ENCODE measurements at regions not wholly inside any gene's neighbourhood (a gene's known extent, or its start where the extent isn't known, plus 50 kb on each side); places are given as distances from the start of the nearest gene placed in this dataset.

DNA sequence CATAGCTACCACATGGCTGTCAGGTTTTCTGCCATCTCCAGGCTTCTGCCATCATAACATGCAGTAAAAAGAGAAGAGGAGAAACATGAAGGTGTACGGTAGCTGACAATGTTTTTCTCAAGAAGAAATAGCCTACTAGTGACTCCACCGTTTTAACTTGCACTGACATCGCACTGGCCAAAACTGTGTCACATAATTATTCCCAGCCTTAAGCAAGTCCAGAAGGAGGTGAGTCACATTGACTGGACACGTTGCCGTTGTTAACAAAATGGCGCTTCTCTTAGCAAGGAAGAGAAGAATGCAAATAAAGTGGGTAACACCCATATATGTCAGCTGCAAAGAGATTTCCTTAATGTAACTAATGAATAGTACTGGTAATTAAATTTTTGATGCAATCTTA, 810.4 kb upstream of the SLC10A2 start:
- in situ Hi-C loops (cut with MboI; ENCODE audit: low sequenced_read_pairs): no loop called here

DNA sequence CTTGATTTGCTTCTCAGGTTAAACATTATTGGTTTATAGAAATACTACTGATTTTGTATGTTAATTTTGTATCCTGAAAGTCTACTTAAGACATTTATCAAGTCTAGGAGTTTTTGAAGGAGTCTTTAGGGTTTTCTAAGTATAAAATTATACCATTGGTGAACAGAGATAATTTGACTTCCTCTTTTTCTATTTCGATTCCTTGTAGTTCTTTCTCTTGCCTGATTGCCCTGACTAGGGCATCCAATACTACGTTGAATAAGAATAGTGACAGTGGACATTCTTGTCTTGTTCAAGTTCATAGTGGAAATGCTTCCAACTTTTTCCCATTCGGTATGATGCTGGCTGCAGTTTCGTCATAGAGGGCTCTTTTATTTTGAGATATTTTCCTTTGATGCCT, 807.5 kb upstream of the SLC10A2 start:
- in situ Hi-C loops (cut with MboI; ENCODE audit: low sequenced_read_pairs): no loop called here

DNA sequence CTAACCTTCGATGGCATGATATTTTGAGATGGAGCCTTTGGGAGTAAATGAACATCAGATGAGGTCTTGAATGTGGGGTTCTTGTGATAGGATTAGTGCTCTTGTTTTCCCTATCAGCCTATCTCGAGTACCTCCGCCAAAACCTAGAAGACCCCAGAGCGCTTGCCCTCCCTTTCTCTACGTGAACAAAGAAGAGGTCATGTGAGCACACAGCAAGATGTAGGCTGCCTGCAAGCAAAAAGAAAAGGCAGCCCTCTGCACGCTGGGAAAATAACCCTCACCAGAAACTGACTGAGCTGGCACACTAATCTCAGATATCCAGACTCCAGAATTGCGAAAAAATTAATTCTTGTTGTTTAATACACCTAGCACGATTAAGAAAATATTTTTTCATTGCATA, 799.8 kb upstream of the SLC10A2 start:
- in situ Hi-C loops (cut with MboI; ENCODE audit: low sequenced_read_pairs): no loop called here

DNA sequence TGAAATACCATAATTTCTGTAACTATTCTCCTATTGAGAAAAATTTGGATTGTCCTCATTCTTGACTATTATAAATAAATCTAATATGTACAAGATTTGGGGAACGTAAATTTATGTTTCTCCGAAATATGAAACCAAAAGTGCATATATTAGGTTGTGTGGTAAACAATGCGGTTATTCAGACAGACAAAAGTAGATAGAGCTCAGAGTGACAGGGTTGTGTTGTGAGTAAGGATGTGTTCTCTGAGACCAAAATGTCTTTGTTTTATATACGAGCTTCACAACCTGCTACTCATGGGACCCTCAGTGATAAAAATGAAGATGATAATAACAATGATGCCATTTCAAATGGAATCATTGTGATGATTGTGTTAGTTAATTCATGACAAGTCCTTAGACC, 796.3 kb upstream of the SLC10A2 start:
- in situ Hi-C loops (cut with MboI; ENCODE audit: low sequenced_read_pairs): no loop called here

DNA sequence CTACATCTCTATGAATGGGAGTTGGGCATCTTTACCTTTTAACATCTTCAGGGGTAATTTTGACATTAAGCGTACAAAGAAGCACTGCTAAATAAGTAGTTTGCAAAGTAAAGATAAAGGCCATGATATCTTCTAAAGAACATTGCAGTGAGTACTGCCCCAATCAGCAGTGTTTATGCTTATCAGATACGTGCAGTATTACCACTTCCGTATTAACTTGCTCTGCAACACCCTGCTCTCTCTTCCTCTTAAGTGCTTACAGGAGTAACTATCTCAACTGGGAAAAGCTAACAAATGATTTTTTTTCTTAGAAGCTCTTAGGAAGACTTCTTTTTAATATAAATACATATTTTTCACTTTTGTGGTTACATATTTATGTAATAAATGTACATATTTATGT, 793.7 kb upstream of the SLC10A2 start:
- in situ Hi-C loops (cut with MboI; ENCODE audit: low sequenced_read_pairs): no loop called here

DNA sequence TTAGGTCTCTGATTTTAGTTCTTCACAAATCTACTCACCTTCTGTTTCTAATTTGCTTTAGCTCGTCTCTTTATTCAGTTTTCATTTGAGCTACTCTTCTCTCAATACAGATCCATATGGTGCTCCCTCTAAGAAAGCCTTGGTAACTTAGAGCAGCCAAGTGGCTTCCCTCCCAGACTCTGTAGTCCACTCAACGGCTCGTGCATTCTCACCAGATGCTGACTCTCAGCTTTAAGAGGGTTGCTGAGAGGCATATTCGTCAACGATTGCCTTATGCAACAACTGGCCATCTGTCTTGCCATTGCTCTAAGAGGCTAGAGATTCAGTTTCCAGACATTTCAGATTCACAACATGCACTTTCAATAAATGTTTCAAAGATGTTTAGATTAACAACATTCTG, 785.8 kb upstream of the SLC10A2 start:
- in situ Hi-C loops (cut with MboI; ENCODE audit: low sequenced_read_pairs): no loop called here

DNA sequence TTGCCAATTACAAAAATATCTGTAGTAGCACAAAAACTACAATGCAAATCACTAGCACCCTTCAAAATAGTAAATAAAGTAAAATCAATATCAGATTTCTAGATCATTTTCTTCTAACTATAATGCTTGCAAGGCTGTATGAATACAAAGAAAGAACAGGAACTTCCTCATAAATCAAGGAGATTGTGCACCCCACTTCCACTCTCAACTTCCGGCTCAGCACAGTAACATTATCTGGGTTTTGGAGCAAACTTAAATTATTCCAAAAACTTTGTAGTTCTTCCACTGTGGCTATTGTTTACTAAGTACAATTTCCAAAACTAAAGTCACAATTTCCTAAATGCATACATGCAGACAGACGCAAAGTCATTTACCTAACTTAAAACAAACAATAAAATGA, 778.3 kb upstream of the SLC10A2 start:
- in situ Hi-C loops (cut with MboI; ENCODE audit: low sequenced_read_pairs): no loop called here

DNA sequence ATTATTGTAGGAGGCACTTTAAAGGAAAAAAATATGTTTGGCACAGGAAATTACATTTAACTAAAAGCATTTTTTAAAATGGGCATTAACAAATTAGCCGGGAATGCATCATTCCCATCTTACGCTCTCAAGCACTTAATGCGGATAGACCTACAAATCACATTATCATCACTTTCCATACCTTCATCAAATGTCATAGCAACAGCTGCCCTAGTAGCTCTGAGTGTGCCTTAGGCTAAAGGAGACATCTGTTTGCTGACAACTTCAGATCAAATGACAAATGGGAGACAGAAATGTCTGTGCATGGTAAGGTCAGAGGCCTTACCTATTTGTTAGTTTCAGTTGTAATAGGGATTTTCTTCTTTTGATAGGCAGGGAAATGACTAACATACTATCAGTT, 773.2 kb upstream of the SLC10A2 start:
- in situ Hi-C loops (cut with MboI; ENCODE audit: low sequenced_read_pairs): no loop called here

DNA sequence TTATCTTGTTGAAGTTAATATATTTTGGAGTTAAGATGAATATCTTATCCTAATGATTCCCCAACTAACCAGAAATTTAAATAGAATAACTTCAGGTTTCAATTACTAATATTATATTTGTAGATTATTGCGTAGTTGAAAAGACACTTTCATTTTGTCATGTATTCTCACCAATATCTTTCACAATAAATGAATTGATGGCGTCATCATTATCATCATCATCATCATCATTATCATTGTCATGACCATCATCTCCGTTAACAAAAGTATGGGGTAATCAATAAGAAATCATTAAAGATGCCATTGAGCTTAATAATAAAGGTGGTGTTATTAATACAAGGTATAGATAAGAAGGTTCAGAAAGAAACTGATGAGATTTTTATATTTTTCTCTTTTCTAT, 768.8 kb upstream of the SLC10A2 start:
- in situ Hi-C loops (cut with MboI; ENCODE audit: low sequenced_read_pairs): no loop called here

DNA sequence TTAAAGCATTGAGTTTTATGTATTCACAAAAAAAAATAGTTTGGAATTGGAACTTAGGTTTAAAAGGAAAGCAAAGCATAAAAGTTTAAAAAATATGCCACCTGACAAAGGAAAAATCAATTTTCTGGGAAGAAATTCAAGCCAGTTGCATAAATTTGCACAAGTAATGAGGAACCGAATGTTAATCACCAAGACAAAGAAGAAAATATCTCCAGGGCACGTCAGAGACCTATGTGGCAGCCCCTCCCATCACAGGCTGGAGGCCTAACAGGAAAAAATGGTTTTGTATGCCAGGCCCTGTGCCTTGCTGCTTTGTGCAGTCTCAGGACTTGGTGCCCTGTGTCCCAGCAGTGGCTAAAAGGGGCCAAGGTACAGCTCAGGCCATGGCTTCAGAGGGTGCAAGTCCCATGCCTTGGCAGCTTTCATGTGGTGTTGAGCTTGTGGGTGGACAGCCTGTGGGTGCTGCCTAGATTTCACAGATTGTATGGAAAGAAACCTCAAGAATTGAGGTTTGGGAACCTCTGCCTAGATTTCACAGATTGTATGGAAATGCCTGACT, 767.2 kb upstream of the SLC10A2 start:
- in situ Hi-C loops (cut with MboI; ENCODE audit: low sequenced_read_pairs): no loop called here

DNA sequence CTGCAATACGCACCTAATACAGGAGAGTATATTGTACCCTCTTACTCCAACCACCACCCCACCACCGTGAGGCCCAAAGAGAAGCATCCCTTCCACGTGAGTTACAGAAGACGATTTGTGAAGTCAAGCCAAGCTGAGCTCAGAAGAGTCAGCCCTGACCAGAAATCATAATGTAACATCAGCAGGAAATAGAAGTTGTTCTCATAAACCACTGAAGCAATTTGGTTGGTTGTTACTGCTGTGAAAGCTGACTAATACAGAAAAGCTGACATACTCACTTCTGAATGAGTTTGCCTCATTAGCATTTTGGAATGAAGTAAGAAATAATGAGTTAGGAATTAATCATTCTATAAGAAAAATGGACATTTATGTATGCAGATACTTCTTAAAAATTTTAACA, 749.4 kb upstream of the SLC10A2 start:
- in situ Hi-C loops (cut with MboI; ENCODE audit: low sequenced_read_pairs): no loop called here

DNA sequence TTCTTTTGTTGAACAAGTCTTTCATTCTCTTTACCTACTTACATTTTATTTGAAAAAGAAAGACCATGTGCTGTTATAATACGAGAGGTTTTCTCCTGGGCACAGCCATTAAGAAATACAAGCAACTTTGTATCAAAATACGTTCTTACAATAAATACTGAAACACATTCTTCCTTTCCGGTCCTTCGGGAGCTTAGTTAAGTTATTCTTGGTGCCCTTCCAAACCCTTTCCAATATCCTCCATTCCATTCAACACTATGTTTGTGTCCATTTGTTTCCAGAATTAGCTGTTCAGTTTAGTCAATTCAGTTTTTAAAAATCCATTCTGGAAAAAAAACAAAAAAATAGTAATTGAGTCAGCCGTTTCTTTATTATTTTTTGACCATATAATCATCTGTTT, 746.8 kb upstream of the SLC10A2 start:
- in situ Hi-C loops (cut with MboI; ENCODE audit: low sequenced_read_pairs): no loop called here

DNA sequence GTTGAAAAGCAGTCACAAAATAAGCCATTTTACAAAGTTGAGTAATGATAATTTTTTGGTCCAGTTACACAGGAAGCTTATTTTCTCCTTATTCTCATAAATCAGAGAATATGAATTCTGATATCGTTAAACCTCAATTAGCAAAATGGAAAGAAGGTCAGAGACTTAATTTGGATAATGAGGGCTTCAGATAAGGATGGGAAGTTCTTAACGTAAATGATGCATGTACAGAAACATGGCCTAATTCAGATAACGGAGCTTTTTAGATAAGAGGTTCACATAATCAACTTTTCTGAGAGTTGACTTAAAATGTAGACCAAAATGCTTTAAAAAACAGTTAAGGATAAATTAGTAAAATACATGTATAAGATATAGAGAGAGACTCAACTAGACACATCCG, 746.3 kb upstream of the SLC10A2 start:
- in situ Hi-C loops (cut with MboI; ENCODE audit: low sequenced_read_pairs): no loop called here

DNA sequence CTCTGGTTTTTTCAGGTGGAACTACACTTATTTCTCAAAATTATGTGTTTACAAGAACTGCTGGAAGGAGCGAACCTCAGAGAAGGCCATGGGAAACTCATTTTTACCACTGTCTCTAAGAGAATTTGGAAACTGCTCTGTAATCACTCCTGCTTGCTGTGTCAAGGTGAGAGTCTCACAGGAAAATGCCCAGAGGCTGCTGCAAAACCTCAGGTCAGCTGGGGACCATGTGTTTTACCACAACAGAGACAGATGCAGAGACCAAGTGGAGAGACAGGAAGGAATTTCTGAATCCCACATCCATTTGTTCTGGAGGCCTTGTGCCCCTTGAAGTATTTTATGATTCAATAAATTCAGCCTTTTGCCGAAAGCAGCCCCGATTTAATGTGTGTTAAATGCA, 743.8 kb upstream of the SLC10A2 start:
- in situ Hi-C loops (cut with MboI; ENCODE audit: low sequenced_read_pairs): no loop called here

DNA sequence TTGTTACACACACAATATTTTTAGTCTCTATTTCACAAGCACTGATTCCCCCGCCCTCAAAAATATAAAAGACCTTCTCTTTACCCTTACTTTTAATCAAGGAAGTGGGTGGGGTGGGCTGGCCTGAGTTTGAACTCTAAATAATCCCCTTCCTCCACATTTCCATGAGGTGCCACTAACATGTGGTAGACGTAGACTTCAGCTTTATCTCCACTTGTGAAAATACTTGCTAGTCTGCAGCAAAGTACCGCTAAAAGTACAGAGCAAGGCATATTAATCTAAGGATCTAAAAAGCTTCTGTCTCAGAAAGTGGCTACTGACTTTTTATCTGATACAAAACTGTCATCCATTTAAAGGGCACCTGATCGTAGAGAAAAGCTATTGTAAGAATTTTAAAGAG, 739.6 kb upstream of the SLC10A2 start:
- in situ Hi-C loops (cut with MboI; ENCODE audit: low sequenced_read_pairs): no loop called here

DNA sequence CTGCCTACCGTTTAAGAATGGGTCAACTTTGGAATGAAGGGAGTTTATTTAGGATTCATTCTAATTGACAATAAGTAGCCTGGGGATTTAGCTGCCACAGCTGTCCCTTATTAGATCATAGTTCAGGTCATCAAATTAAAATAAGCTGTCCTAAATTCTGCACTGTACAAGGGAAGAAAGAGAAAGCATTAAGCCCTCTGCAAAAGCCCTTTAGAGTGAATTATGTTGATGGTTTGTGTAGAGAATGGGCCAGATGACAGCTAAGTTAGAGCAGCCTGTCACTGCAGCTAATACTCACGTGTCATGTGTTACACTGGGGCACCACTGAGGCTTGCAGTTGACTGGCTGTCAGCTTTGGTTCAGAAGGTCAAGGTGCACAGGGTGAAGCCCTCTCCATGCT, 737.1 kb upstream of the SLC10A2 start:
- in situ Hi-C loops (cut with MboI; ENCODE audit: low sequenced_read_pairs): no loop called here

DNA sequence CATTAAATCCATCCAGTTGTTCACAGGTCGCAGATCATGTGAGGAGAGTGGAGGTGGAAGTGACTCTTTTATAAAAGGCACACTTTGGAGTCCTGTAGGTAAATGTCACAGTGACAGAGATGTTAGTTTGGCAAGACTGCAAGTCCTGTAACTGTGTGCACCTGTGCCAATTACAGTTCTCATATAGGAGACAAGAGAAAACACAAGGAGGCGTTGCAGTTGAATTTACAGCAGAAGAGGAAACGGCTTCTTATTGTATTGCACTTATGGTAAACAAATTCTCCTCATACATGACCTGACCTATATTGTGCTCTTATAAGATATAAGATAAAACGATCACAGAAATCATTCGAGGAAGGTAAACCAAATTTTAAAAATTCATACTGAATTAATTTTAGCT, 732.8 kb upstream of the SLC10A2 start:
- in situ Hi-C loops (cut with MboI; ENCODE audit: low sequenced_read_pairs): no loop called here

DNA sequence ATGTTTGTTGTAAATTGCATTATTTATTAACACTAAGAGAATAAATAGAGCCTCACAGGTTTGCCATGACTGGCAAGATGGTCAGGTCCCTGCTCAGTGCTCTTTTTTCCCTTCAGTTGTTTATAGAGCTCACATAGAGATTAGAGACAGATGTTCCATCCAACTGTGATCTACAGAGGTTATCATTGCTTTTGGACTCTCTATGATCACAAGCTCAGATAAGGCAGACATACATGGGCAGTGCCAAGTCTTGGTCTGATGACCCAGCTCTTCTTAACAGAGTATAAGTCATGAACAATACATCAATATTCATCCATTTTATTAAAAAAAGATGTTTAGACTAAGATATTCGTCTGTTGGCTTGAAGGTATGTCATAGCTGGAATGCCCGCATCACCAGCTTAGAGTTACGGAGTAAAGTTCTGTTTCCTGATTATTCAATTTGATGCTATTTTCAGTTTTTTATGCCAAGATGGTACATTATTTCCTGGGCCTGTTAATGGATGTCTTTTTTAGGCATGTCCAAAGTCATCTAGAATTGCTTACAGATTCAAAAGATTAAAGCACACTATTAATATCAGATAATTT, 729.8 kb upstream of the SLC10A2 start:
- in situ Hi-C loops (cut with MboI; ENCODE audit: low sequenced_read_pairs): no loop called here

DNA sequence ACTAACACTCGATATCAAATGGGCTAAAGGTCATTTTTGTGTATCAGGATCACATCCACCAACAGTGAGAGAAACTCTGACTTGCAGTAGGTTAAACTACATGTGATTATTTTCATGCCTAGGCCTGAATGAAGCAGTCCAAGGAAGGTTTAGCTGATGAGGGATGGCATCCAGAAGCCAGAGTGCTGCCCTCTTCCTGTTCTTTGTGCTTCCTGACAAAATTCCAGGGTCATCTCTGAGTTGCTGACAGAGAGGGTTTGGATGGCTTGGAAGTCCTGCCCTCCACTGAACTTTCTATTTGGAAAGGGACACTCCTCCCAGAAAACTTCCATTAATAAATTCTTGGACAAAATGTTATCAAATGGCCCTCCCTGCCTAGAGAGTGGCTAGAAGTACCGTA, 728.3 kb upstream of the SLC10A2 start:
- in situ Hi-C loops (cut with MboI; ENCODE audit: low sequenced_read_pairs): no loop called here

DNA sequence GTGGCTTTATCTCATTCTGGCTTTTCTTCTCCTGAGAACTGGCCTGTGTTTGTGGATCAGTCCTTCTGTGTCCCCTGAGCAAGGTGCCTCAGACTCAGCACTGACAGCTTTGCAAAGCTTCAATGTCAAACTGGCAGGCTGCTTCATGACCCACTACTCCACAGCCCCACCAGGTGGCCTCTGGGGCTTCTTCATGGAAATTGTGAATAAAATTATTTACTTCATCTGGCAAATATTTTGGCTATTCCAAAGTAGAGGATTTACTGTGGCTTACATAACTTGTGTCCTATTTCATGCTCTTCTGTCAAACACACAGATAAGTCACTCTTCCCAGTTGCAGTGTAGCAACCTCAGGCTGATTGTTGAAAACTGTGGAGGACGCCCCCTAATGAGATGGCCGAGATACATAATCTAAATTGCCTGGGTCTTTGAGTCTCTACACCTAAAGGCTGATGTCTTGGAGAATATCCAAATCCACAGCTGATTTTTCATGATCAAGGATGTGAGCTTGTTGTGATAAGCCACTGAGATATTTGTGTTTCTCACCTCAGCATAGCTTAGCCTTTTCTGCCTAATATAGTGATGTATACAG, 721.9 kb upstream of the SLC10A2 start:
- in situ Hi-C loops (cut with MboI; ENCODE audit: low sequenced_read_pairs): no loop called here

DNA sequence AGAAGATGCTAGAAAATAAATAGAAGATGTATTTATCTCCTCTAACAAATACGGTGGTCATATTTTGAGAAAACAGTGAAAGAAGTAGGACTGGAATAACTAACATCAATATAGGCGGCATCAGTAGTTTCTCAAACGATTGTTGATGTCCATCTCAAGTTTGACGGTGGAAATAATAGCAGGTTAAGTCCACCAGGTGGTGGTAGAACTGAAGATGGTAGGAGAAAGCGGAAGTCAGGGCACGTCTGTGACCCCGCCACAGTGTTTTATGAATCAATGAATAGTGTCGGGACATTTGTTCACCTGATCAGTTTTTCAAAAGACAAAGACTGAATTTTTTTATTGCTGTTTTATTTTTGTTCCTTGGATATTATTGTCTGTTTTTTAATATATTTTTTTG, 706.4 kb upstream of the SLC10A2 start:
- in situ Hi-C loops (cut with MboI; ENCODE audit: low sequenced_read_pairs): no loop called here

DNA sequence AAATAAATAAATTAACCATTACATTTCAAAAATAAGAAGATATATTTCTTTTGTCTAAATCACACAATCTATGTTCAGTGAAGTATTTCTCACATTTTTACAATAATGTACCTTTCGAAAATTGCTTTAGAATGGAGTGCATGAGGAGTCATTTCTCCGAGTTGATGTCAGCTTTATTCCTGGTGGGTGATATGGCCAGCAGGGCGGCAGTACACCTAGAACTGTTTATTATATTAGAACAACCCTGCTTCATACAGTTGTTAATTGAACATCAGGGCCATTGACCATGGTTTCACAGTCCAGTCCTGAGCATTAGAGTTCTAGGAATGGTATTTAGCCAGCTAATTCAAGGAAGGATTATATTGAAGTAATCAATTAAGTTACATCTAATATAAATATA, 696.3 kb upstream of the SLC10A2 start:
- in situ Hi-C loops (cut with MboI; ENCODE audit: low sequenced_read_pairs): no loop called here

DNA sequence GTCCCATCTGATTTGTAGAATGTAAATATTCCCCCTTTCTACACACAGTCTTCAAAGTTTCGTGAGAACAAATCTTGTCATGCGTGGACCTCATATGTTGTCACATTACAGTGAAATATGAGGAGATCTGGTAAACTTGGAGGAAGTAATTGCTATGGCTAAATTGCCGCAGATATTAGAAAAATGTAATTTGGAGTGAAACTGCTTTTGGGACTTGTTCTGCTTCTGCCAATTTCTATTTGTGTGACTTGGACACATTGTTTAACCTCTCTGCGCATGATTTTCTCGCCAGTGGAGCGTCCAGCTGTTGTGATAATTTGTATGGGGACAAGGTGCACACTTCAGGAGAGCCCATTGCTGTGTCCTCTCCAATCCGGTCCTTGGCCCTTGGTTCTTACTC, 693.1 kb upstream of the SLC10A2 start:
- in situ Hi-C loops (cut with MboI; ENCODE audit: low sequenced_read_pairs): no loop called here

All from HL-60/S4 (cell line).